GM12878 (cell line): ENCODE measurements at regions not wholly inside any gene's neighbourhood (a gene's known extent, or its start where the extent isn't known, plus 50 kb on each side); places are given as distances from the start of the nearest gene placed in this dataset.

Experiments
- ATAC-seq: fragments of 200-7000 bp; cut with Tn5 transposase; 3 replicates; pipeline ENCODE4 v1.9.1; 2020; ENCODE audit warnings: mild to moderate bottlenecking, moderate library complexity
- BruUV-seq: library from RNA; stranded (reverse); fragments of 400-500 nt; replicated peaks from 2 replicates; lab custom pipeline; 2021; lab: Mats Ljungman, UMichigan
- CTCF ChIA-PET: fragments of 300-600 bp; sonication (Branson Sonifier 250); formaldehyde crosslinking; extraction: SDS; loops from one replicate; lab custom pipeline; 2021; ENCODE audit warnings: inconsistent platforms; lab: Yijun Ruan, JAX
- POLR2A ChIA-PET: fragments of 350-600 bp; formaldehyde crosslinking; extraction: SDS; loops from one replicate; lab custom pipeline; 2021; ENCODE audit warnings: inconsistent platforms; lab: Charles Lee
- RAD21 ChIA-PET: fragments of 300-600 bp; sonication (Branson Sonifier 250); formaldehyde crosslinking; loops from one replicate; lab custom pipeline; 2023; ENCODE audit warnings: antibody characterized with exemption; ENCODE audit not compliant: unreplicated experiment; lab: Charles Lee
- SMC1A ChIA-PET: fragments of 300-600 bp; sonication (Branson Sonifier 250); formaldehyde crosslinking; loops from one replicate; lab custom pipeline; 2023; ENCODE audit not compliant: unreplicated experiment, uncharacterized antibody; lab: Charles Lee
- DNase-seq: peaks from one replicate; pipeline ENCODE4 v3.0.0-alpha.2; 2011; ENCODE audit warnings: low read depth, low spot score
- FAIRE-seq: peaks from 3 replicates; lab custom pipeline; 2011; peaks lifted over from hg19 to GRCh38; lab: Jason Lieb, UNC
- H2AFZ ChIP-seq: 2 replicates; pipeline ENCODE4 v1.6.0; 2011; ENCODE audit warnings: low read depth, low read length, control low read depth; ENCODE audit not compliant: control insufficient read depth
- H3K27ac ChIP-seq: 2 replicates; pipeline ENCODE4 v1.5.1; 2011; ENCODE audit warnings: control low read depth; ENCODE audit not compliant: control insufficient read depth, insufficient read depth
- H3K27me3 ChIP-seq, 2 experiments: replicated peaks in 1 of 2; 2 replicates each; pipeline versions ENCODE4 v1.6.0 to v1.6.1; 2011; ENCODE audit warnings: low read length in 1 of 2; ENCODE audit not compliant: control insufficient read depth in 2 of 2, insufficient read depth in 2 of 2
- H3K36me3 ChIP-seq, 2 experiments: 2 replicates each; pipeline ENCODE4 v1.5.1; 2011; ENCODE audit warnings: low read length in 1 of 2; ENCODE audit not compliant: control insufficient read depth in 2 of 2, insufficient read depth in 2 of 2
- H3K4me1 ChIP-seq: 2 replicates; pipeline ENCODE4 v1.6.1; 2011; ENCODE audit warnings: mild to moderate bottlenecking, low read length, moderate library complexity, mixed read lengths; ENCODE audit not compliant: control insufficient read depth, insufficient read depth
- H3K4me2 ChIP-seq: 2 replicates; pipeline ENCODE4 v1.6.0; 2011; ENCODE audit warnings: control low read depth; ENCODE audit not compliant: control insufficient read depth, insufficient read depth
- H3K4me3 ChIP-seq: fragments of 200-600 bp; sonication (generic); 2 replicates; pipeline ENCODE4 v1.5.1; 2016
- H3K79me2 ChIP-seq: 2 replicates; pipeline ENCODE4 v1.6.0; 2011; ENCODE audit warnings: low read length; ENCODE audit not compliant: control insufficient read depth, insufficient read depth
- H3K9ac ChIP-seq: 2 replicates; pipeline ENCODE4 v1.8.0; 2011; ENCODE audit warnings: low read length, control low read depth, mixed read lengths; ENCODE audit not compliant: control insufficient read depth, insufficient read depth
- H3K9me3 ChIP-seq: replicated peaks from 3 replicates; pipeline ENCODE4 v1.5.1; 2011; ENCODE audit warnings: mild to moderate bottlenecking, low read length; ENCODE audit not compliant: control insufficient read depth, insufficient read depth
- H4K20me1 ChIP-seq: 2 replicates; pipeline ENCODE4 v1.6.0; 2011; ENCODE audit not compliant: control insufficient read depth, insufficient read depth
- ASH2L ChIP-seq: fragments of 300-600, 200-600 bp; sonication (generic); IDR thresholded peaks from 2 replicates; pipeline ENCODE4 v1.6.1; 2017; ENCODE audit warnings: low read depth, mild to moderate bottlenecking, borderline replicate concordance
- EP300 ChIP-seq, 2 experiments: fragments of 150-350 bp in 1 of 2; IDR thresholded peaks; 2 replicates each; pipeline ENCODE4 v1.6.1; 2011 to 2012; ENCODE audit warnings: low read depth in 2 of 2, low read length in 2 of 2, borderline replicate concordance in 1 of 2, improper control_type of control experiment in 1 of 2, inconsistent platforms in 1 of 2; ENCODE audit not compliant: control insufficient read depth in 1 of 2
- KDM1A ChIP-seq: fragments of 200-600 bp; sonication (generic); IDR thresholded peaks from 2 replicates; pipeline ENCODE4 v1.6.1; 2016; ENCODE audit warnings: borderline replicate concordance
- KLF5 ChIP-seq: fragments of 450-650 bp; IDR thresholded peaks from 2 replicates; pipeline ENCODE4 v1.6.1; 2014; ENCODE audit warnings: mild to moderate bottlenecking; ENCODE audit not compliant: partially characterized antibody
- NFXL1 ChIP-seq: fragments of 450-650 bp; IDR thresholded peaks from 2 replicates; pipeline ENCODE4 v1.6.1; 2017; ENCODE audit warnings: antibody characterized with exemption, mild to moderate bottlenecking, borderline replicate concordance
- REST ChIP-seq: IDR thresholded peaks from 2 replicates; pipeline ENCODE4 v1.6.1; 2012; ENCODE audit warnings: mild to moderate bottlenecking, low read depth, low read length
- SMARCA5 ChIP-seq: fragments of 450-650 bp; IDR thresholded peaks from 2 replicates; pipeline ENCODE4 v1.6.1; 2017; ENCODE audit warnings: mild to moderate bottlenecking
- TARDBP ChIP-seq: IDR thresholded peaks from 2 replicates; pipeline ENCODE4 v1.6.1; 2016; ENCODE audit warnings: borderline replicate concordance
- YBX1 ChIP-seq: fragments of 450-650 bp; IDR thresholded peaks from 2 replicates; pipeline ENCODE4 v1.6.1; 2016; ENCODE audit warnings: antibody characterized with exemption
- YY1 ChIP-seq: IDR thresholded peaks from 2 replicates; pipeline ENCODE4 v1.6.1; 2011; ENCODE audit warnings: low read depth, mild to moderate bottlenecking, low read length
- ZNF207 ChIP-seq: fragments of 450-650 bp; IDR thresholded peaks from 2 replicates; pipeline ENCODE4 v1.6.1; 2014; ENCODE audit warnings: antibody characterized with exemption, mild to moderate bottlenecking, borderline replicate concordance
- WGBS: methylation state at CpG from one replicate; pipeline ENCODE4 v1.1.6; 2016; ENCODE audit warnings: low lambda C conversion rate; ENCODE audit not compliant: insufficient replicate concordance, insufficient coverage; ENCODE audit errors: missing lambda C conversion rate; 5-methylcytosine and 5-hydroxymethylcytosine counted together
- in situ Hi-C: fragments of 300-500 bp; cut with MboI; formaldehyde crosslinking; loops from 9 replicates; pipeline ENCODE4 v1.14.3; 2018; ENCODE audit warnings: mixed read lengths
- intact Hi-C: fragments of 100-400 bp; cut with micrococcal nuclease; formaldehyde crosslinking; loops from one replicate; pipeline ENCODE4 v1.14.2; 2022; ENCODE audit not compliant: unreplicated experiment

- in situ Hi-C loops (no loop called here), intact Hi-C loops (no loop called here)
- H3K27me3 ChIP-seq: peaks cover 0 to 2% of the 10 kb centered on the region in 2 experiments; a peak in 1 of 4 replicates
- ChIA-PET SMC1A (no interaction called here), RAD21 (no interaction called here), CTCF (interaction anchor here (1.6 to 1.7 kb wide), 2 partner anchors 10 to 18 kb away, joined by 5 to 6 read pairs; no protein-coding TSS in a partner anchor), POLR2A (no interaction called here)
- no peaks in the 10 kb centered on the region for H3K79me2 ChIP-seq
- DNase-seq (no peak), FAIRE-seq (no peak), ATAC-seq (no peak)
- 39% methylated on average over 10 of the region's 10 CpGs for WGBS
- no peak overlapping the region for H2AFZ ChIP-seq
- no peaks in the 10 kb centered on the region for H3K36me3 ChIP-seq
- H3K27ac ChIP-seq: no peak overlapping the region
- H3K4me1 ChIP-seq: no peaks in the 10 kb centered on the region
- H3K4me2 ChIP-seq: no peak overlapping the region
- no TSS peak for BruUV-seq
- H3K9ac ChIP-seq: no peak overlapping the region
- H3K9me3 ChIP-seq: no peaks in the 10 kb centered on the region
- no peak overlapping the region for H3K4me3 ChIP-seq
- TF ChIP-seq ASH2L (no peak), TARDBP (no peak), EP300 (IDR thresholded peaks at IDR 0.05; ENCODE audit: borderline replicate concordance in 1 of 2, control insufficient read depth in 1 of 2, low read depth in 2 of 2, low read length in 2 of 2) (no peak), SMARCA5 (no peak), KLF5 (no peak), ZNF207 (no peak), REST (no peak), YBX1 (no peak), NFXL1 (no peak), YY1 (no peak), KDM1A (no peak)
- no peaks in the 10 kb centered on the region for H4K20me1 ChIP-seq
Observed at GRCh38 chr2:160952464-160953254, 207.6 kb upstream of the TANK start.
